Gastrocnemius medialis (tissue), 4 donors: ENCODE measurements at regions not wholly inside any gene's neighbourhood (a gene's known extent, or its start where the extent isn't known, plus 50 kb on each side); places are given as distances from the start of the nearest gene placed in this dataset.

Source experiments
- POLR2A ChIP-seq, 2 donors: fragments of 450-650 bp; IDR thresholded peaks; one replicate each; pipeline ENCODE4 v1.6.1; 2017; ENCODE audit warnings: antibody characterized with exemption in 2 of 2, mild to moderate bottlenecking in 2 of 2, moderate library complexity in 2 of 2
- TF ChIP-seq, protein P1 (sequence below), 5 experiments: fragments of 450-650 bp in 3 of 5; fragments of 200-600 bp in 2 of 5; sonication (generic) in 2 of 5; IDR thresholded peaks in 4 of 5; conservative IDR thresholded peaks in 1 of 5; 1 replicate in 4 of 5; 2 replicates in 1 of 5; pipeline ENCODE4 v1.5.1; 2016 to 2019; ENCODE audit warnings: antibody characterized with exemption in 5 of 5, mild to moderate bottlenecking in 3 of 5, moderate library complexity in 3 of 5

- TF ChIP-seq, protein P1, sequence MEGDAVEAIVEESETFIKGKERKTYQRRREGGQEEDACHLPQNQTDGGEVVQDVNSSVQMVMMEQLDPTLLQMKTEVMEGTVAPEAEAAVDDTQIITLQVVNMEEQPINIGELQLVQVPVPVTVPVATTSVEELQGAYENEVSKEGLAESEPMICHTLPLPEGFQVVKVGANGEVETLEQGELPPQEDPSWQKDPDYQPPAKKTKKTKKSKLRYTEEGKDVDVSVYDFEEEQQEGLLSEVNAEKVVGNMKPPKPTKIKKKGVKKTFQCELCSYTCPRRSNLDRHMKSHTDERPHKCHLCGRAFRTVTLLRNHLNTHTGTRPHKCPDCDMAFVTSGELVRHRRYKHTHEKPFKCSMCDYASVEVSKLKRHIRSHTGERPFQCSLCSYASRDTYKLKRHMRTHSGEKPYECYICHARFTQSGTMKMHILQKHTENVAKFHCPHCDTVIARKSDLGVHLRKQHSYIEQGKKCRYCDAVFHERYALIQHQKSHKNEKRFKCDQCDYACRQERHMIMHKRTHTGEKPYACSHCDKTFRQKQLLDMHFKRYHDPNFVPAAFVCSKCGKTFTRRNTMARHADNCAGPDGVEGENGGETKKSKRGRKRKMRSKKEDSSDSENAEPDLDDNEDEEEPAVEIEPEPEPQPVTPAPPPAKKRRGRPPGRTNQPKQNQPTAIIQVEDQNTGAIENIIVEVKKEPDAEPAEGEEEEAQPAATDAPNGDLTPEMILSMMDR (IDR thresholded peaks at IDR 0.05 in 4 of 5, conservative IDR thresholded peaks at IDR 0.05 in 1 of 5), result no peak
- no peak for TF ChIP-seq POLR2A (IDR thresholded peaks at IDR 0.05)
Observed at GRCh38 chr13:88617176-88617575, 946.0 kb downstream of the SLITRK5 start.
